ENCODE measurements at regions not wholly inside any gene's neighbourhood (a gene's known extent, or its start where the extent isn't known, plus 50 kb on each side); places are given as distances from the start of the nearest gene placed in this dataset.

- no peak for TF ChIP-seq CTCF (conservative IDR thresholded peaks at IDR 0.05; ENCODE audit: low read length)
- no peak for TF ChIP-seq EZH2phosphoT487 (IDR thresholded peaks at IDR 0.05; ENCODE audit: borderline replicate concordance)
These were observed 209.4 kb upstream of the CRY1 start for GRCh38 chr12:107302649-107303341.
